Hepatocyte (in vitro differentiated cells): ENCODE measurements at regions not wholly inside any gene's neighbourhood (a gene's known extent, or its start where the extent isn't known, plus 50 kb on each side); places are given as distances from the start of the nearest gene placed in this dataset.

Experiments used
- DNase-seq: peaks from one replicate; pipeline ENCODE4 v3.0.0-alpha.2; 2016; ENCODE audit warnings: low spot score
- H2AFZ ChIP-seq: fragments of 200-600 bp; sonication (generic); 2 replicates; pipeline ENCODE4 v1.6.0; 2016; ENCODE audit warnings: antibody characterized with exemption, mild to moderate bottlenecking
- H3K27ac ChIP-seq: fragments of 200-600 bp; sonication (generic); 2 replicates; pipeline ENCODE4 v1.5.1; 2016; ENCODE audit warnings: mild to moderate bottlenecking
- H3K27me3 ChIP-seq: fragments of 200-600 bp; sonication (generic); 2 replicates; pipeline ENCODE4 v1.6.1; 2016
- H3K36me3 ChIP-seq: fragments of 200-600 bp; sonication (generic); replicated peaks from 2 replicates; pipeline ENCODE4 v1.5.1; 2016; ENCODE audit warnings: low read depth; ENCODE audit not compliant: insufficient read depth
- H3K4me1 ChIP-seq: fragments of 200-600 bp; sonication (generic); 2 replicates; pipeline ENCODE4 v1.5.1; 2016; ENCODE audit warnings: mild to moderate bottlenecking, moderate library complexity; ENCODE audit not compliant: insufficient read depth
- H3K4me2 ChIP-seq: fragments of 200-600 bp; sonication (generic); 2 replicates; pipeline ENCODE4 v1.6.0; 2016
- H3K4me3 ChIP-seq: fragments of 200-600 bp; sonication (generic); 2 replicates; pipeline ENCODE4 v1.5.1; 2016; ENCODE audit warnings: mild to moderate bottlenecking
- H3K79me2 ChIP-seq: fragments of 200-600 bp; sonication (generic); 2 replicates; pipeline ENCODE4 v1.6.0; 2017; ENCODE audit warnings: mild to moderate bottlenecking
- H3K9me2 ChIP-seq: fragments of 200-600 bp; sonication (generic); replicated peaks from 2 replicates; pipeline ENCODE4 v1.6.0; 2017; ENCODE audit warnings: mild to moderate bottlenecking; ENCODE audit not compliant: insufficient read depth
- H3K9me3 ChIP-seq: fragments of 200-600 bp; sonication (generic); 2 replicates; pipeline ENCODE4 v1.5.1; 2016; ENCODE audit warnings: low read depth, mild to moderate bottlenecking
- H4K20me1 ChIP-seq: fragments of 200-600 bp; sonication (generic); 2 replicates; pipeline ENCODE4 v1.6.0; 2016; ENCODE audit warnings: mild to moderate bottlenecking; ENCODE audit not compliant: insufficient read depth, poor library complexity, severe bottlenecking
- CTCF ChIP-seq: fragments of 200-600 bp; sonication (generic); IDR thresholded peaks from 2 replicates; pipeline ENCODE4 v1.5.1; 2016; ENCODE audit warnings: antibody characterized with exemption, mild to moderate bottlenecking; ENCODE audit not compliant: poor library complexity
- EZH2 ChIP-seq: fragments of 200-600 bp; sonication (generic); IDR thresholded peaks from 2 replicates; pipeline ENCODE4 v1.6.1; 2016; ENCODE audit warnings: antibody characterized with exemption, mild to moderate bottlenecking, borderline replicate concordance
- EZH2phosphoT487 ChIP-seq: fragments of 200-600 bp; sonication (generic); IDR thresholded peaks from one replicate; pipeline ENCODE4 v1.6.1; 2018; ENCODE audit warnings: antibody characterized with exemption, mild to moderate bottlenecking, low read depth, moderate library complexity; ENCODE audit not compliant: unreplicated experiment, severe bottlenecking
- WGBS: methylation state at CpG from one replicate; pipeline ENCODE4 v1.1.6; 2016; ENCODE audit warnings: low lambda C conversion rate; ENCODE audit errors: missing lambda C conversion rate; 5-methylcytosine and 5-hydroxymethylcytosine counted together

GRCh38 chr7:41774966-41775365, 72.1 kb upstream of the INHBA start:
- no peaks in the 10 kb centered on the region for H3K27me3 ChIP-seq
- H3K79me2 ChIP-seq, result no peaks in the 10 kb centered on the region
- WGBS, result 89% methylated on average over 11 of the region's 11 CpGs
- no peaks in the 10 kb centered on the region for H3K9me2 ChIP-seq
- no peak overlapping the region for H2AFZ ChIP-seq
- H3K9me3 ChIP-seq, result no peaks in the 10 kb centered on the region
- H3K4me3 ChIP-seq, result no peak overlapping the region
- no peaks in the 10 kb centered on the region for H4K20me1 ChIP-seq
- H3K27ac ChIP-seq, result no peak overlapping the region
- H3K36me3 ChIP-seq, result no peaks in the 10 kb centered on the region
- H3K4me1 ChIP-seq, result no peaks in the 10 kb centered on the region
- no peak for DNase-seq
- H3K4me2 ChIP-seq, result no peak overlapping the region
- TF ChIP-seq EZH2 (no peak), CTCF (no peak), EZH2phosphoT487 (no peak)

DNA sequence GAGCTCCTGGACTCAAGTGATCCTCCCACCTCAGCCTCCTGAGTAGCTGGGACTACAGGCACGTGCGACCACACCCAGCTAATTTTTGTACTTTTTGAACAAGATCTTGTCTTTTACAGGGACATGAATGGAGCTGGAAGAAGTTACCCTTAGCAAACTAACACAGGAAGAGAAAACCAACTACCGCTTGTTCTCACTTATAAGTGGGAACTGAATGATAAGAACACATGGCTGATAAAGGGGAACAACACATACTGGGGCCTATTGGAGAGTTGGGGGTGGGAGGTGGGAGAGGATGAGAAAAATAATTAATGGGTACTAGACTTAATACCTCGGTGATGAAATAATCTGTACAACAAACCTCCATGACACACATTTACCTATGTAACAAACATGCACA, 70.9 kb upstream of the INHBA start:
- no peaks in the 10 kb centered on the region for H3K9me2 ChIP-seq
- 81% methylated on average over 4 of the region's 4 CpGs for WGBS
- no peak overlapping the region for H3K27ac ChIP-seq
- H3K36me3 ChIP-seq, result no peaks in the 10 kb centered on the region
- no peak for DNase-seq
- H2AFZ ChIP-seq, result no peak overlapping the region
- TF ChIP-seq EZH2, result no peak
- TF ChIP-seq CTCF, result no peak
- no peak for TF ChIP-seq EZH2phosphoT487
- H3K4me1 ChIP-seq, result no peaks in the 10 kb centered on the region
- no peak overlapping the region for H3K4me3 ChIP-seq
- no peaks in the 10 kb centered on the region for H3K79me2 ChIP-seq
- H4K20me1 ChIP-seq, result no peaks in the 10 kb centered on the region
- no peak overlapping the region for H3K4me2 ChIP-seq
- H3K9me3 ChIP-seq, result no peaks in the 10 kb centered on the region
- no peaks in the 10 kb centered on the region for H3K27me3 ChIP-seq

GRCh38 chr7:41771717-41772116, 68.8 kb upstream of the INHBA start:
- Histone ChIP-seq H3K27ac (no peak overlapping the region), H3K4me2 (no peak overlapping the region)
- whole genome bisulfite sequencing, result 68% methylated on average over 6 of the region's 6 CpGs

More at GRCh38 chr7:41771717-41772116, 68.8 kb upstream of the INHBA start:
- H3K9me2 ChIP-seq, result no peaks in the 10 kb centered on the region
- H3K9me3 ChIP-seq, result no peaks in the 10 kb centered on the region
- H3K27me3 ChIP-seq, result no peaks in the 10 kb centered on the region
- no peaks in the 10 kb centered on the region for H3K36me3 ChIP-seq
- H4K20me1 ChIP-seq, result no peaks in the 10 kb centered on the region
- DNase-seq, result no peak
- no peaks in the 10 kb centered on the region for H3K79me2 ChIP-seq
- H2AFZ ChIP-seq, result no peak overlapping the region
- H3K4me1 ChIP-seq, result no peaks in the 10 kb centered on the region
- H3K4me3 ChIP-seq, result no peak overlapping the region
- no peak for TF ChIP-seq CTCF
